ENCODE measurements at regions not wholly inside any gene's neighbourhood (a gene's known extent, or its start where the extent isn't known, plus 50 kb on each side); places are given as distances from the start of the nearest gene placed in this dataset.

DNA sequence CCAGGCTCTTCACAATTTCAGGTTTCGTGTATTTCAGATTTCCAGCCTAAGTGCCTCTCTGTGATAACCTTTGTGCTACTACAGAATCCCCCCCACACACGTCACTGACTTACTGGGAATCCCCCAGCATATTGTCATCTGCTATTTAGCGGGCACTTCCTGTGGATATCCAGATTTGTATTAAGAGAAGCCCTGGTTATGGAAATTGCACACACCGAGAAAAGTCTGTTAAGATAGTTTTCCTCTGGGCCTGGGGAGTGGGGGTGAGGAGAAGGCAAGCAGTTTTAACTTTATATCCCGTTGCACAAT, 269.9 kb downstream of the MED10 start:
- TF ChIP-seq POLR2A (IDR thresholded peaks at IDR 0.05) (no peak), CTCF (IDR thresholded peaks at IDR 0.05) (no peak)
